ENCODE measurements at regions not wholly inside any gene's neighbourhood (a gene's known extent, or its start where the extent isn't known, plus 50 kb on each side); places are given as distances from the start of the nearest gene placed in this dataset.

- no peak for TF ChIP-seq GATA2 (IDR thresholded peaks at IDR 0.05; ENCODE audit: low read depth, low read length)
- TF ChIP-seq GATA3 (IDR thresholded peaks at IDR 0.05; ENCODE audit: low read depth, low read length), result no peak
Observed at GRCh38 chr13:40124633-40125015, 469.2 kb downstream of the COG6 start.

Data from SH-SY5Y (cell line).